ENCODE measurements at regions not wholly inside any gene's neighbourhood (a gene's known extent, or its start where the extent isn't known, plus 50 kb on each side); places are given as distances from the start of the nearest gene placed in this dataset.

GRCh38 chr12:107242189-107242588 lies 148.8 kb upstream of the CRY1 start:
- Mint-ChIP-seq H3K4me3 (no peak overlapping the region), H3K9me3 (no peaks in the 10 kb centered on the region), H3K27ac (no peak overlapping the region), H3K4me1 (peaks cover 12% of the 10 kb centered on the region), H3K27me3 (peaks cover 25% of the 10 kb centered on the region)
- DNase-seq: no peak
- no peak for ATAC-seq

GRCh38 chr12:107243341-107243740 lies 150.0 kb upstream of the CRY1 start:
- Mint-ChIP-seq H3K9me3 (no peaks in the 10 kb centered on the region), H3K27ac (no peak overlapping the region), H3K4me3 (no peak overlapping the region), H3K4me1 (peaks cover 4% of the 10 kb centered on the region), H3K27me3 (peaks cover 25% of the 10 kb centered on the region)
- DNase-seq (no peak), ATAC-seq (no peak)

DNA sequence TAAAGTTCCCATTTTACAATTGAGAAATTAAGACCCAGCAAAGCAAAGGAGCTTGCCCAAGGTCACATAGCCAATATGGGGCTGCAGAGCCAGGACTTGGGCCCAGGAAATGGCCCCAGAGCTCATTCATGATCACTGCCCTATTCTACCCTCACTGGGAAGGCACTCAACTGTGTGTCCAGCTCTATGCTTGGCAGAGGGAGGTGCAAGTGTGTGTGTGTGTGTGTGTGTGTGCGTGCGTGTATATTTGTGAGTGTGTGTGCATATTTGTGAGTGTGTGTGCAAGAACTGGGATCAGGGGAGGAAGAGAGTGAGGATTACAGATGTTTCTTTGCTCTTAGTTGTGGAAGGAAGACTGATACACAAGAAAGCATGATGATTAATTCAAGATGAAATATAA lies 151.2 kb upstream of the CRY1 start:
- H3K4me3 Mint-ChIP-seq: no peak overlapping the region
- H3K27me3 Mint-ChIP-seq: peaks cover 25% of the 10 kb centered on the region
- DNase-seq (no peak), ATAC-seq (no peak)
- H3K4me1 Mint-ChIP-seq: peaks cover 4% of the 10 kb centered on the region
- no peak overlapping the region for H3K27ac Mint-ChIP-seq
- peaks cover 0 to 11% of the 10 kb centered on the region in 2 donors for H3K9me3 Mint-ChIP-seq

- DNase-seq (no peak), ATAC-seq (no peak)
- Mint-ChIP-seq H3K27ac (no peak overlapping the region), H3K4me3 (no peak overlapping the region), H3K27me3 (peaks cover 19% of the 10 kb centered on the region), H3K4me1 (no peaks in the 10 kb centered on the region), H3K9me3 (peaks cover 0 to 11% of the 10 kb centered on the region in 2 donors)
These were observed 154.3 kb upstream of the CRY1 start for GRCh38 chr12:107247650-107248049.

DNA sequence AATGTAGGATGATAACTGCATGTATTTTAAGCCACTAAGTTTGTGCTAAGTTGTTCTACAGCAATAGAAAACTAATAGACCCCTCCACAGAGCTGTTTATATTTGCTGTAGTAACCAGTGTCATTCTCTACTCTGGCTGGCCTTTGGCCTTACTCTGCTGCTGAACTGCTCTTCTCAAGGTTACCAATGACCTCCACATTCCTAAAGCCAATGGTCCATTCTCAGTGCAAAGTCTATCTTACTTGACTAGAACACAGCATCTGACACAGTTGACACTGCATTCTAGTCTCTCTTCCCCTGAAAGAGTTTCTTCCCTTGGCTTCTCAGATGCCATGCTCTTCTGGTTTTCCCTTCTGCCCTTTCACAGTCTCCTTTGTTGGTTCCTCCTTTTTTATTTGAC lies 154.8 kb upstream of the CRY1 start:
- DNase-seq (no peak), ATAC-seq (no peak)
- H3K27ac Mint-ChIP-seq: no peak overlapping the region
- H3K4me3 Mint-ChIP-seq: no peak overlapping the region
- H3K27me3 Mint-ChIP-seq: peaks cover 14% of the 10 kb centered on the region
- no peaks in the 10 kb centered on the region for H3K4me1 Mint-ChIP-seq
- H3K9me3 Mint-ChIP-seq: peaks cover 0 to 11% of the 10 kb centered on the region in 2 donors

DNA sequence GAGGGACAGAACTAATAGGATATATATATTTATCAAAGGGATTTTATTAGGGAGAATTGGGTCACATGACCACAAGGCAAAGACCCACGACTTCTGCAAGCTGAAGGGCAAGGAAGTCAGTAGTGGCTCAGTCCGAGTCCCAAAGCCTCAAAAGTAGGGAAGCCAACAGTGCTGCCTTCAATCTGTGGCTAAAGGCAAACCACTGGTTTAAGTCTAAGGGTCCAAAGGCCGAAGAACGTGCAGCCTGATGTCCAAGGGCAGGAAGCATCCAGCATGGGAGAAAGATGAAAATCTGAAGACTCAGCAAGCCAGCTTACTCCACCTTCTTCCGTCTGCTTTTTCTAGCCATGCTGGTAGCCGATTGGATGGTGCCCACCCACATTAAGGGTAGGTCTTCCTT lies 157.9 kb upstream of the CRY1 start:
- H3K4me1 Mint-ChIP-seq: no peaks in the 10 kb centered on the region
- no peak for DNase-seq
- no peak overlapping the region for H3K4me3 Mint-ChIP-seq
- peaks cover under 1% of the 10 kb centered on the region for H3K27me3 Mint-ChIP-seq
- H3K27ac Mint-ChIP-seq: no peak overlapping the region
- no peak for ATAC-seq
- H3K9me3 Mint-ChIP-seq: peaks cover 0 to 11% of the 10 kb centered on the region in 2 donors

- DNase-seq (no peak), ATAC-seq (no peak)
- Mint-ChIP-seq H3K4me1 (no peaks in the 10 kb centered on the region), H3K4me3 (no peak overlapping the region), H3K27me3 (no peaks in the 10 kb centered on the region), H3K9me3 (peaks cover 0 to 21% of the 10 kb centered on the region in 2 donors), H3K27ac (no peak overlapping the region)
These were observed 160.0 kb upstream of the CRY1 start for GRCh38 chr12:107253361-107253760.

DNA sequence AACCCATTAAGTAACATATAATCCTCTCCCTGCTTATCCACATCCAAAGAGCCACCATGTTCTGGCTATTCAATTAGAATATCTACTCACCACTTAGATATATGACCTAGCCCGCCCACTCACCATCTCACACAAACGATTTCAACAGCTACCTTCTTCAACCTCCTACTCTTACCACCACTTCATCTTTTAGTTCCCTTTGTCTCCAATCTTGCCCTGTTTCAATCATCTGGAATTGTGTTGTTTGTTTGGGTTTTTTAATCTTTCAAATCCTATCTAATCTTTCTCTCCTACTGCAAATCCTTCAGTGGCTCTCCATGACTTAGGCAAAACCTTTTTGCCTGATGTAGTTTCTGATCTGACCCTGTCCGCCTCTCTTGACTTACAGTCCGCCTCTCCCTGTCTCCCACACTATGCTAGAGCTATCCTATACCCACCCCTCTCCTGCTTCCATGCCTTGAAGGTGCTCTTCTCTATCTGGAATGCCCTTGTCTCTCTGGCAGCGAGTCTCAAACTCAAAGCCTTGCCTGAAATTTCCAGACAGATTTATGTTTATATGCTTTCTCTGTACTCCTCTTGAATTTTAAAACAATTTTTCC lies 161.0 kb upstream of the CRY1 start:
- H3K4me3 Mint-ChIP-seq: no peak overlapping the region
- DNase-seq (no peak), ATAC-seq (no peak)
- no peak overlapping the region for H3K27ac Mint-ChIP-seq
- no peaks in the 10 kb centered on the region for H3K27me3 Mint-ChIP-seq
- H3K4me1 Mint-ChIP-seq: no peaks in the 10 kb centered on the region
- peaks cover 0 to 12% of the 10 kb centered on the region in 2 donors for H3K9me3 Mint-ChIP-seq

GRCh38 chr12:107258780-107259179 lies 165.4 kb upstream of the CRY1 start:
- H3K4me3 Mint-ChIP-seq: no peak overlapping the region
- H3K9me3 Mint-ChIP-seq: peaks cover 7 to 12% of the 10 kb centered on the region in 2 donors
- DNase-seq: no peak
- peaks cover under 1% of the 10 kb centered on the region for H3K4me1 Mint-ChIP-seq
- H3K27me3 Mint-ChIP-seq: no peaks in the 10 kb centered on the region
- H3K27ac Mint-ChIP-seq: no peak overlapping the region
- no peak for ATAC-seq

- DNase-seq: no peak
- ATAC-seq: no peak
- H3K4me1 Mint-ChIP-seq: peaks cover 14% of the 10 kb centered on the region
- peak overlapping the region in 1 of 2 donors; percentile 33 for H3K4me3 Mint-ChIP-seq
- no peaks in the 10 kb centered on the region for H3K27me3 Mint-ChIP-seq
- peak overlapping the region in 1 of 2 donors; percentile 49 for H3K27ac Mint-ChIP-seq
- H3K9me3 Mint-ChIP-seq: peaks cover 7 to 12% of the 10 kb centered on the region in 2 donors
These were observed 170.6 kb upstream of the CRY1 start for GRCh38 chr12:107263980-107264379.

- Mint-ChIP-seq H3K9me3 (peaks cover 7 to 12% of the 10 kb centered on the region in 2 donors), H3K27me3 (no peaks in the 10 kb centered on the region), H3K4me1 (peaks cover 14% of the 10 kb centered on the region), H3K4me3 (peak overlapping the region; percentile 60 to 67), H3K27ac (peak overlapping the region in 1 of 2 donors; percentile 60)
- peak; percentile 90 for ATAC-seq
- DNase-seq: peak; percentile 4 to 12
These were observed 171.3 kb upstream of the CRY1 start for GRCh38 chr12:107264667-107265066.

DNA sequence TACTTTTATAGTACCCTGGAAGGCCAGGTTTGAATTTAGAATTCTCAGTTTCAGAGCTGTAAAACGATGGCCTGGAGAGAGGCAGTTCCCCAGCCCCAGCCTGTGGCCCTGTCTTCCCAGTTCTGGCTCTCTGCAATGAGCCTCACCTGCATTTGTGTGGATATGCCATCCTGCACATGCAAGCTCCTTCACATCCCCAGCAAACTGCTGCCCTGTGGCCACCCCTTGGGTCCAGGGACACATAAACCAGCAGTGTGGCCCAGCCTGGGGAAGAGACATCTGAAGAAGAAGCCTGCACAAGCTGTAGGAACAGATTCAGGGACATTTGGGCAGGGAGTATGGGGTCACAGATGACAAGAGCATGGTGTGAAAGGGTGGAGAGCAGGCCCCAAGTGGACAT lies 174.3 kb upstream of the CRY1 start:
- H3K4me3 Mint-ChIP-seq: no peak overlapping the region

DNA sequence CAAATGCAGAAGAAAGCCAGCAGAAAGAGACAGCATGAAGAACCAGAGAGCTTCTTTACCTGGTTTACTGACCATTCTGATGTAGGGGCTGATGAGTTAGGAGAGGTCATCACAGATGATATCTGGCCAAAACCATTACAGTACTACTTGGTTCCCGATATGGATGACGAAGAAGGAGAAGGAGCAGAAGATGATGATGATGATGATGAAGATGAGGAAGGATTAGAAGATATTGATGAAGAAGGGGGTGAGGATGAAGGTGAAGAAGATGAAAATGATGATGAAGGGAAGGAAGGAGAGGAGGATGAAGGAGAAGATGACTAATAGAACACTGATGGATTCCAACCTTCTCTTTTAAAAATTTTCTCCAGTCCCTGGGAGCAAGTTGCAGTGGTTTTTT lies 178.2 kb upstream of the CRY1 start:
- Mint-ChIP-seq H3K4me3 (no peak overlapping the region), H3K27me3 (no peaks in the 10 kb centered on the region), H3K9me3 (no peaks in the 10 kb centered on the region), H3K27ac (no peak overlapping the region), H3K4me1 (no peaks in the 10 kb centered on the region)
- ATAC-seq (no peak), DNase-seq (no peak)

More for the DNA sequence above, 174.3 kb upstream of the CRY1 start:
- Mint-ChIP-seq H3K9me3 (peaks cover 7 to 12% of the 10 kb centered on the region in 2 donors), H3K4me1 (peaks cover 14% of the 10 kb centered on the region), H3K27me3 (no peaks in the 10 kb centered on the region), H3K27ac (no peak overlapping the region)
- ATAC-seq: no peak
- no peak for DNase-seq

DNA sequence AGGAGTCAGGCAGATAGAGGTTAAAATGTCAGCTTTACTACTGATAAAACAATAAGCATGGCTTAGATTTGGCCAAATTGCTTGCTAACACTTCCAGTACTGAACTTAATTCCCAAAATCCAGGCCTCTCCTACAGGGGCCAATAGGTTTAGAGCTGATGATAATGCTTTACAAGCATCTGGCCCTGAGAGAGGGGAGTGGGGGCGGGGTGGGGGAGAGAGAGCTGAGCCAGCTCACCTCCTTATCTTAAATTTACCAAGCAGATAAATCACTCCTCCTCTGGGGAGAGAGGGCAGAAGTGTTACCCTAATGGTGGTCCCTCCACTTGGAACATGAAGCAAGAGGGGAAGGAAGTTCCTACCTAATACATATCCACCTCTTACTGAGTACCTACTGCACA lies 182.2 kb upstream of the CRY1 start:
- Mint-ChIP-seq H3K9me3 (peaks cover 0 to 4% of the 10 kb centered on the region in 2 donors), H3K27me3 (no peaks in the 10 kb centered on the region), H3K4me1 (no peaks in the 10 kb centered on the region), H3K4me3 (no peak overlapping the region), H3K27ac (no peak overlapping the region)
- no peak for ATAC-seq
- no peak for DNase-seq

- Mint-ChIP-seq H3K4me1 (no peaks in the 10 kb centered on the region), H3K27ac (no peak overlapping the region), H3K27me3 (no peaks in the 10 kb centered on the region), H3K9me3 (peaks cover 0 to 4% of the 10 kb centered on the region in 2 donors), H3K4me3 (no peak overlapping the region)
- ATAC-seq (no peak), DNase-seq (no peak)
These were observed 184.5 kb upstream of the CRY1 start for GRCh38 chr12:107277855-107278254.

DNA sequence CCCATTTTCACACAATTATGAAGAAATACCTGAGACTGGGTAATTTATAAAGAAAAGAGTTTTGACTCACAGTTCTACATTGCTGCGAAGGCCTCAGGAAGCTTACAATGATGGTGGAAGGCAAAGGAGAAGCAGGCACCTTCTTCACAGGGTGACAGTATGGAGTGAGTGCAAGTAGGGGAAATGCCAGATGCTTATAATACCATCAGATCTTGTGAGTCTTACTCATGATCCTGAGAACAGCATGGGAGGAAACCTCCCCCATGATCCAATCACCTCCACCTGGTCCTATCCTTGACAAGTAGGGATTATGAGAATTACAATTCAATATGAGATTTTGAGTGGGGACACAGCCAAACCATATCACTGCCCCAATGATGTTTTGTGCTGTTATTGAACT lies 189.3 kb upstream of the CRY1 start:
- Mint-ChIP-seq H3K27ac (no peak overlapping the region), H3K9me3 (peaks cover 7 to 11% of the 10 kb centered on the region in 2 donors), H3K27me3 (no peaks in the 10 kb centered on the region), H3K4me3 (no peak overlapping the region), H3K4me1 (peaks cover 3% of the 10 kb centered on the region)
- DNase-seq (no peak), ATAC-seq (no peak)

- ATAC-seq (no peak), DNase-seq (no peak)
- Mint-ChIP-seq H3K4me3 (no peak overlapping the region), H3K4me1 (peaks cover 10% of the 10 kb centered on the region), H3K27me3 (no peaks in the 10 kb centered on the region), H3K27ac (no peak overlapping the region), H3K9me3 (peaks cover 7% of the 10 kb centered on the region in 2 donors)
These were observed 190.3 kb upstream of the CRY1 start for GRCh38 chr12:107283652-107284051.

All from stimulated activated naive CD8-positive, alpha-beta T cell treated with anti-CD3 and anti-CD28 coated beads, Interleukin-15, amount 100 ng/mL, for 72 hours (primary cell).